Inflammatory macrophage (primary cell): ENCODE measurements at regions not wholly inside any gene's neighbourhood (a gene's known extent, or its start where the extent isn't known, plus 50 kb on each side); places are given as distances from the start of the nearest gene placed in this dataset.

Experiments used
- DNase-seq, 2 donors: peaks; one replicate each; pipeline ENCODE4 v3.0.0-alpha.2; 2020 to 2022

DNA sequence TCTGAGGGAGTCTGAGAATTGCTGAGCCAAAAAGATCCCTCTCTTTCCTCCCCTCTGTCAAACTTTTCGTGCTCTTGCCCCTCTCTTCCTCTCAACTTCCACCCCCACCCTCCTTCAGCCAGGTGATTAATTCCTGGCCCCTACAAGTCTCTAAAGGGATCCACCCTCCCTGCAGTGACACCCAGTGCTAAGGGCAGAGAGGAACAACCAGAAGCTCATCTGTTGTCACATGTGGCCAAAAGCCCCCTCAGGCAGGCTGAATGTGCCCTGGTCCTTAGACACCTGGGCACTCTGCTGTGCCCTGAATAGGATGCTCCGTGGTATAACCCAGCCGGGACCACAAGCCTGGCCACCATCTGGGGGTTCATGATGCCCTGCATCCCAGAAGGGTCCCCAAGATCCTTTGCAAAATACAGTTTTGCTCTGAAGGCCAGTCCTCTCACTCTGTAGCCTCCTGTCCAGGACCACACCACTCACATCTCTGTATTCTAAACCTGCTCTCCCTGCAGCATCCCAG, 234.4 kb downstream of the BCL11A start:
- DNase-seq, result no peak

DNA sequence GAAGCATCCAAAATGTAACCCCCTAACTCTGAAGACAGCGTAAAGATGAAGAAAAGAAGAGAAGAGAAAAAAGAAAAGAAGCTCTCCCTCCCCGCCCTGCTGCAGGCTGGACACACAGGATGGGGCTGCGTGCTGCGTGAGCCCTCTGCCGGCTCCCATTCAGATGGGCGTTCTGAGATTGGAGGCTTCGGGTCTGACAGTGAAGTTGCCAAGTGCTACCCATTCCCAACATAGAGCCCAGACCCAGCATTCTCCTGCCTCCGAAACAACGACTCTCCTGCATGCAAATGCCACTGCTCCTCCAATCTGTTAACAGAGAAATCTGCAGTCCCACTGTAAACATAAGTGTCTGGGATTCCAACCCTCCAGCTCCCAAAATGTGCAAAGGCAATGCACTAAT, 234.9 kb downstream of the BCL11A start:
- DNase-seq, result no peak

DNA sequence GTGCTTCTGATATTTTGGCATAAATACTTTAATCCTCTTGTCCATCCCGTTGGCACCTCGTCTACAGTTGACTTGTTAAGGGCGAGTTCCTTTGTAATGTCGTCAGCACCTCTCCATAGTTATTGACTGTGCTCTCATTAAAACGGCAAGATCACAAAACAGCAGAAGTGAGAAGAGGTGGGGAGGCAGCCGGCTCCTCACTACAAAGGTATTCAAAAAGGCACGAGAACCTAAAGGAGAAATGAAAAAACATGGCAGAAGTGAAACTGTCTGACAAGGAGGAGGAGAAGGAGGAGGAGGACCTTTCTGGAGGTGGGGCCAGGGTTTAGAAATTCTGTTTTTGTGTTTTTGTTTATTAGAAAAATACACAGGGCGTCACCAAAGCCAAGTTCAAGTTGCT, 235.6 kb downstream of the BCL11A start:
- DNase-seq, result peak; percentile 20 to 28

DNA sequence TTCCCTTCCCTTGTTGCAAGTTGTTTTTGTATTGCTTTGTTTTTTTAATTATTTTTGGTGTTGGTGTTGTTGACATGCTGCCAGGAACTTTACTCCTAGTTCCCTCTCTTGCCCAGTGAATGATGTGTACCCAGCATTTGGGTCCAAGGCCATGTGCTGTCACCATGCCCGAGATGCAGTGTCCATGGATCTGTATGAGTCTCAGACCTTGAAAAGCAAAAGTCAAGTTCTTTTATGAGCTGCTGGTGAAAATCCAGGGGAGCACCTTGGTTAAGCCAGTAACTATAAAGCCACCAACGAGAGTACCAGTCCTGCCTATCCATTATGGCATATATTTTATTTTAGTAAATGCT, 236.4 kb downstream of the BCL11A start:
- no peak for DNase-seq

DNA sequence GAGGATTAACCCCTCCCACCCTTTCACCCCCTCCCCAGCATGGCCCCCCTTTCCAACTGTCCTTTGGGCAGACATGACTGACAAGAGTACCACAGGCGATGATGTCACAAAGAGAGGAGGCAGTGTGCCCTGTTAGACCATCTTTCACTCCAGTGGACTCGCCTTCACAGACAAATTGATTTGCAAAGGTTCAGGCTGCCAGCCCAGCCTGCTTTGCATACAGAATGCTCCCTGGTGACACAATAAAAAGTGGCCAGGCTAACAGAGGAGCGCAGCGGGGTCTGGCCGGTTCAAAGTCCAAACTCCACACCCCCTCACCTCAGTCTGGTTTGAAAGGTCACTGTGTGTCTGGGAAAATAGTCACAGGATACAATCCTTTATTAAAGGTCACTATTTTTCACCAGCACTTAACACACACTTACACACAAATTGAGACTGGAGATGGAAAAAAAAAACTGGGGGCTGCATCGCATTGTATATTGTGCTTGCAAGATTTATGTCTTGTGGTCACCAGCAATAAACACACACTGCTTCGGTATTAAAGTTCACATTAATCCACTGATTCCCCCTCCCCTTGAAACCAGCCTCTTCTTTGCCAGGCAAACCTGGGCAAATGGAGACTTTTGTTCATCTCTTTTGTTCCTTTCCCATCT, 236.9 kb downstream of the BCL11A start:
- DNase-seq, result no peak

DNA sequence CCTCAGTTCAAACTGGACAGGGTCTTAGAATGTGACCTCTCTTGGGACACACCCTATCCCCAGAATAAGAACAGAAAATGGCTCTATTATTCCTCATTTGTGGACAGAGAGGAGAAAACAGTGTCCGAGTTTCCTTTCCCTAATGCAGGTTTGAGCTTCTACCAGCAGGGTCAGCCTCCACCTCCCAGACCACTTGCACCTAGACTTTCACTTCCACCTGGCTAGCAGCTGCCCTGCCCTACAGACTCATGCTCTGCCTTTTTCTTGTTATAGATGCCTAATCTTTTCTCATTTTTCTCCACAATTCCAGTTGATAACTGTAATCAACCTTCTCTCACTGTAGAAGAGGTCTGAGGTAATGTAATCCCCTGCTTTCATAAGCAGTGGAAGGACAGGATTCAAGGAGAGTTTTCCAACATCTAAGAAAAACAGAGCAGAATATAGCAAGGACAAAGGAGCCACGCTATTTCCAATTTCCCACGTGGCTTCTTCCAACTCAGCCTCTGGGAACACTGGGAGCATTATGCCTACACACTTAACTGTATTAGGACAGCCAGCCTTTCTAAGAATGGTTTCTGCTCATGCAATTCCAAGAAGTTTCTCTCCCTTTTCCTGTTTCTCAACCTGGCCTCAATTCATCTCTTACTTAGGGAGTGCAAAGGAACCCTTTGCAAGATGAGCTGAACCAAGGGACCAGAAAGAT, 239.8 kb downstream of the BCL11A start:
- DNase-seq, result no peak

DNA sequence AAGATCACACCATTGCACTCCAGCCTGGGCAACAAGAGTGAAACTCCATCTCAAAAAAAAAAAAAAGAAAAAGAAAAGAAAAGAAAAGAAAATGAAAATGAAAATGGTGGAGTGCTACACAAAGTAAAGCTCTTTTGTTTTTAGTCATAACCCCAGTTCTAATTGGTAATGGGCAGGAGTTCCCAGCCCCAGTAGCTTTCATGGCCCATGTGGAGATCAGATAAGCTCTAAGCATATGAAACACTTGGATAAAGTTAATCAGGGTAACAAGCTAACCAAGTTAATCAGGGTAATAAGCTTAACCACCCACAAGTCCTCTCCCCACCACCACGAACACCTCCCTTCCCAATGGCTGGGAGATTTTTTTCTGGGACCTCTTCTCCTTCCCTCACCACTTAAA, 240.8 kb downstream of the BCL11A start:
- DNase-seq, result no peak

DNA sequence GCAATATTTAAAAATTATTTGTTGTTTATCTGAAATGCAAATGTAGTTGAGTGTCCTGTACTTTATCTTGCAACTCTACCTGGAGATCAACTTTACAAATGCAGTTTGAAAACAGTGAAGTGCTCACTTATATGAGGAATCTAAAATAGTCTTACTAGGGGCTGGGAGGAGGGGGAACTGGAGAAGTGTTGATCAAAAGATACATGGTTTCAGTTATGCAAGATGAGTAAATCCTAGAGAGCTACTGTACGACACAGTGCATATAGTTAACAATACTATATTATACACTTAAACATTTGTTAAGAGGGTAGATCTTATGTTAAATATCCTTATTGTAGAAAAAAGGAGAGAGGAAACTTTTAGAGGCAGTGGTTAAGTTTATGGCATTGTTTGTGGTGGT, 241.9 kb downstream of the BCL11A start:
- no peak for DNase-seq

DNA sequence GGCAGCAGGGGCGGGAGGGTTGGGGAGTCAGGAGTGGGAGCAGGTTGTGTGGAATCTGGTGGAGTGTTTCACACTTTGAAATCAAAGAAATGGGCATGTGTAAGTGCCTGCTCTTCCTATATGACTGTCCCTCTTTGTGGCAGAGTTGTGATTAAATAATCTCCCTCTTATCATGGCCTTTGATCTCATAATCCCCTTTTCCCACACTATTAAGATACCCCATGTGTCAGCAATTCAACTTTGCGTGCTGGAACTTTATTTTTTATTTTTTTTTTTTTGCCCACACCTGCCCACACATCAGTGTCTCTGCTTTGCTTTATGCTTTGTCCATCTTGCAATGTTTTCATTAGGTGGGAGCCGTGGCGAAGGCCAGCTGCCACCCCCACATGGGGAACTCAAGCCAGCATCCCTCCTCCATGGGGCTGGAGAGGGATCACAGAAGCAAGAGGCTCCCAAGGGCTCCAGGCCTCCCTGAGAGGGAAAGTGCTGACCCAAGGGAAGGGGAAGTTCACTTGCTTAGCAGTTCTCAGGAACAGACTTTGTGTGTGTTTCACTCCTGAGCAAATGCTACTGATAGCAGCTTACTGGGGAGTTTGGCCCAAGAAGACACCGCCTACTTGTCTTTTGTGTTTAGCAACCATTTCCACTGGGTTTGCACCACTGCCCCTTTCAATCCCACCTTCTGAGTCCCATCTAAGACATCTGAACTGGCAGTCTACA, 243.4 kb downstream of the BCL11A start:
- DNase-seq, result peak; percentile 36 to 46

DNA sequence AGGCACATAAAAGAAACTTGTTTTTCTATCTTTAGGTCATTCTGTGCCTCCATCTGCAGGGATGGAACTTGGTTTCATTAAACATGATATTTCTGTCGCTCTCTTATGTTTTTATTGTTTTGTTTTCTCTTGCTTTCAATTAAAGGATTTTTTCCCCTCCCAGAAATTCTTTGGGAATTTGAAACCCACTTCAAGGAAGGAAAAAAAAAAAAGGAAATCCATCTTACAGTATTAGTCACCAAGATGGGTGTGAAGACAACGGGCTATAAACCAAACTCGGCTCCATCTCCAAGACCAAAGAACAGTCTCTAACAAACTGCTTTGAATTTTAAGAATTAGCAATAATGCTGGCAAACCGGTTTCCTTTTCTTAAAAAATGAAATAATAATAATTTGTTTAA, 244.1 kb downstream of the BCL11A start:
- DNase-seq, result no peak

DNA sequence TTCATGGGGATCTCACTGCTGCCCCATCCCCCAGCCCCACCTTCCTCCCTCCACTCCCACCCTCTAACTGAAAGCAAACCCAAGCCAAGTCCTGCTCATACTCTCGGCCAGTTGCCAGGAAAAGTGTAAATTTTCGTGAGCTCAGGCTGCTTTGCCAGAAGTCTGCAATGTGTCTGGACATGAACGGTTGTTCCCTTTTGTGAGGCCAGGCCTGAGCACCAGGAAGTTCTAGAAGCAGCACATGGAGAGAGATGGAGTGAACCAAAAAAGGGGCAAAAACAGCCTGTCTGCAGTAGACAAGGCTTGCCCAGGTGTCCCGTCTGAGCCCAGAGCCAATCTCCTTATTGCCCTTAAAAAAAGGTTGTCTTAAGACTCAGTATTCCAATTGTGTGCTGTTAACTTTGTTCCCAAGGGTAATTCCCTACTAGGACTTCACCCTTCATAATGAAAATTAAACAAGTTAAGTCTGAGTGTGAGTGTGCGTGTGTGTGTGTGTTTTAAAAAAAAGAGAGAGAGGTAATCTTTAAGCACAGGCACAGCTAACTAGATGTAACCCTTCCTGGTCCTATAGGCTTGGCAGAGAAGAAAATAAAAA, 247.1 kb downstream of the BCL11A start:
- DNase-seq, result peak; percentile 36 to 43

DNA sequence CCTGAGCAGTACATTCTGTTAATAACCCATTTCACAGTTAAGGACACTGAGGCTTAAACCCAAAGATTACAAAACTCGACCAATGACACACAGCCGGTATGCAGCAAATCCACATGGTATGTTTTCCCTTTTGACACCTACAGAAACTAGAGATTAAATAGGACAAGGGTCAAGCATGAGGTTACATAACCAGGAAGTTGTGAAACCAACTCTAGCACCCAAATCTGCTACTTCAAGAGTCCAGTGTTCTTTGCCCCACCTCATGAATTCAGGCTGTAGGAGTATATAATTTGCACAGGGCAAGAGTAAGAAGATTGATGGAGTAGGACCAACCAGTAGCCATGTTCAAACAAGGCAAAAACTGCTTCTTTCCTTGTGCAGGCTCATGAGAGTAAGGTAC, 249.8 kb downstream of the BCL11A start:
- DNase-seq, result peak; percentile 60 to 69

DNA sequence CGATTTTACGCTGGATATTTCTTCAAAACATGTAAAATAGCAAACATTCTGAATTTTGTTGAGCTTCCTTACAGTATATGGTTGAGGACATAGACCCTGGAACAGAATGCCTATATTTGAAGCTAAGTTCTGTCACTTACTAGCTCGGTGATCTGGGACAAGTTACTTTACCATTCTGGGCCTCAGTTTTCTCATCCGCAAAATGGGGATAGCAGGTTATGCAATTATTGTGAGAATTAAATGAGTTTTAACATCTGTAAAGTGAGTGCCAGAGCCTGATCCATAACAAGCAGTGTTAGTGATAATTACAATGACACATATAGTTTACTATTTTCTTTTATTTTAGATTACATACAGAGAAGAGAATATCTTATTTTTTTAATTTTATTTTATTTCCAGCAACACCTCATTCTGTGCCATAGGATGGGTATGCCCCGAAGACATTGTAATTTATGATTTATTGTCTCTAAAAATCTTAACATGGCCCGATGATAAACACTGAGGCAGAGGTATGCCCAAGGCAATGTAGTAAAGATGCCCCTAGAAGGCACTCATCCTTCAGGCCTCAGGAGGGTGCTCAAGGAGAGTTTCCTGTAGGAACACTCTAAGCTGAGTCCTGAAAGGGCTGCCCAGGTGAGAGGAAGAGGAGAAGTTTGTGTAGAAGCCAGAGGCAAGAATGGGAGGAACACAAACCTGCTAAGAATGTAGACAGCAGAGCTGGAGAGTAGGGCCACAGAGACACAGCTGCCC, 250.9 kb downstream of the BCL11A start:
- DNase-seq, result no peak

DNA sequence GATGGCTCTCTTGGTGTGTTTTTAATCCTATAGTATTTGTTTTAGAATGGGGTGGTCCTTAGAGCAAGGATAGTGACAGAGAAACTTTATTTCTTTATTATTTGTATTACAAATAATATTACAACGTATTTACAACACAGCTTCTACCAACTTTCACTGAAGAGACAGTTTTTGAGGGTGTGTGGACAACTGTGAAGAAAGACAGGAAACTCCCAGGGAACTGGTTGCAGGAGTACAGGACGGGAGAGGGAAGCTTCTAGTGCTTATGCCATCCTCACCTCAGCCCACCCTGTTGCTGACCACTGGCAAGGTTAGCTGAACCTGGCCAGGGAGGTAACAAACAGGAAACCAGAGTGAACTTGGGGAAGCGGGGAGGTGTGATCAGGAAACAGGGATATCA, 251.7 kb downstream of the BCL11A start:
- no peak for DNase-seq

DNA sequence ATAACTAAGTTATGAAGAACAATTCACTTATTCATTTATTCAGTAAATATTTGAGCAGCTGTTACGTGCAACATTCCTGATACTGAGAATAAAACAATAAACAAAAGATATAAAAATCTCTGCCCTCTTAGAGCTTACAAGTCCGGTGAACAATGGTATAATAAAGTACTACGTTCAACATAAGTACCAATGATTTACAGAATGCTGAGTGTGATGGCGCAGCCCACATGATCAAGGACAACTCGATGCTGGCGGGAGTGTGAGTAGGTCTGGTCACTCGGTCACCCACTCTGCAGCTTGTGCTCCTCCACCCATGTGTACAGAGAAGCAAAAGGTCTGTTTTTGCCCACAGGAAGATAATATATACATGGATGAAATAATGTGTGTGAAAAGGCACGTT, 254.3 kb downstream of the BCL11A start:
- DNase-seq, result no peak

DNA sequence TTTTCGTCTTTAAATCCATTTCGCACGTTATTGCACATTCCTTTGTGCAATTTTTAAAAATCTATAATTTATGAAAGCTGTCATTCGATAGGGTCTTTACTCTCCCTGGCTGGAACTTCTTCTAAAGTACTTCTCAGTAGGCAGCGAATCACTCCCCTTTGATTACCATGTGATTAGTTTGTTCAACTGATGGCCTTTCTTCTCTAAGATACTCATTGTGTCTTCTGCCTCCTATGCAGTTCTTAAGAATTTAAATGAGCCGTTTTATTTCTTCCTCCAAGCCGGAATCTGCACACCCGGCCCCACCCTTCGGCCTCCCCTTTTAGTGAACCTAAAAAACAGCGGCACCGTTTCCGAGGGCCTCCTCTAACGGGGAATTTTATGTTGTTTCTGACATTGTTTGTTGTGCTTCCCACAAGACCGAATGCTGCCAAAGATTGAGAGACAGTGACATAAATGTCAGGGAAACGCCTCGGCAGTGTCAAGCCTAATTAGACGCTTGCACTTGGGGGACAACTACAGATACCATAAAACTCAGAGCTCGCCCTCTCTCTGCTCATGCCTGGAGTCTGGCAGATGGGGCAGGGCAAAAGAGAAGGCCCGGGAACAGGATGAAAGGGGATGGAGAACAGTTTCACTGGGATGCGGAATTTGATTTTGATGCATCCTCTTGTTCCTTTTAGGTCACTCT, 255.3 kb downstream of the BCL11A start:
- DNase-seq, result no peak

DNA sequence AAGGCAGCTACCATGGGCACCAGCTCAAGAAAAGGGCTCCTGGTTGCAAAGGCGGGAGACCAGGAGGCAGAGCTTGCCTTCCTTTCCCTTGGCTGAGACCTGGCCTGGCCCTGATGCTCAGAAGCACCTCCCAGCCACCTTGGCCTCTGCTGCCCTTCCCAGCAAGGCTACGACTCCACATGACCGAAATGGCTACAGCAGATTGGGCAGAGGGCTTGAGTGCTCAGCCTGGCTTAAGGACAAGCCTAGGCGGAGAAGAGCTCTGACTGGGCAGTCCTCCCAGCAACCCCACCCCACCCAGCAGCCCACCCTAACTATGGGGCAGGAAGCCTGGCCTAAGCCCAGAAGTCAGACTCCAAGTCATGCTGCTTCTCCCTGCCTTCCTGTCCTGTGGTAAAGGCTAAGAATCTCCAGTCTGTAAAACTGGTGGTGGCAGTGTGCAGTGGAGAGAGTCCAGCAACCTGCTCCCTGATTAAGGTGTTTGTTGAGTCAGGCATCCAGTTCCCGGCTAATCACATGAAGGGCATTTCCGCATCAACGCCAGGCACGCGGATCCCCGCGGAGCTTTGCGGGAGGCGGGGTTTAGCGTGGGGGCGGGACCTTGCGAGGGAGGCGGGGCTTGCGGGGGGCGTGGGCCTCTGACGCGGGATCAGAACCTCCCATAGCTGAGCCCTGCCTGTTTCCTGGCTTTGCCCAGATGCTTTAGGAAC, 256.0 kb downstream of the BCL11A start:
- DNase-seq, result no peak

DNA sequence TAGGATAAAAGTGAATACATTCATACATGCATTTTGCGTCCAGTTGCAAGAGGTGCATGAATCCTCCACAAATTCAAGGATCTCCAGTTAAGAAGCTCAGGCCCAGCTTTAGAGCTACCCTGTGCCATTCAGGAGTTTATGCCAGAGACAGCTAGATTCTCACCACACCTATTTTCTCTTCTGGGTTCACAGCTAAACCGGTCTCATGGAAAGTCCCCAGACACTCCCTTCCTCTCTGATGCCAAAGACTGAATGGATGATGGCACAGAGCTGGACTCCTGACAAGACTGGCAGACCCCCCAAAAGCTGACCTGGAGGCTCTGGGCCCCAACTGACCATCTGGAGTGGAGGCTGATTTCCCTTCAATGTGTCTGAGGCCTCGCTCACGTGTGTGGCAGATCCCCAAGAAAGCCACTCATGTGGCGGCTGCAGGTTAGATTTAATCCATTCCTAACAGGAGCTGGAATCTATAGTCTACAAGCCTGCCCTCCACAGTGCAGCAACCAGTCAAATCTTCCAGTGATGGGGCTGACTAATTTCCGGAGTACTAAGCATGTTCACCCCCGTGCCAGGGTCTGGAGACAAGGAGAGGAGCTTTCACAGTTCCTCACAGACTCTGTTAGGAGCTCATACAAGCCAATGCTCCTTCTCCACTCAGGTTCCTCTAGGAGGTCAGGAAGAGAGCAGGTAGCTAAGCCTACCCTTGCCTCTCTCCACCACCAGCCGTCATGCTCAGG, 257.1 kb downstream of the BCL11A start:
- no peak for DNase-seq

DNA sequence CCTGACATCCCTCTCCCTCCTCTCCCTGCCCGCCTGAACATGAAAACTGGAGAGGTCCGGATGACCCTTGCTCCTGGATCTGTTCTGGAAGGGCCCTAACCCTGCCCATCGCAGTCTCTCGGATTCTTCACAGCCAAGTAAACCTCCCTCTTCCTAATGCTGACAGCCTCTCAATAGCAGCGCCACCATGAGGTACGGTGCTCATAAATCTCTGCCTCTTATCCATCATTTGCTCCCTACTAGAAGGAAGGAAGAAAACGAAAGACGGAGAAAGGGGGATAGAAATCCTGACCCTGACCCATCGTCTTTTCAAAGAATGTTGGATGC, 257.9 kb downstream of the BCL11A start:
- DNase-seq, result no peak

DNA sequence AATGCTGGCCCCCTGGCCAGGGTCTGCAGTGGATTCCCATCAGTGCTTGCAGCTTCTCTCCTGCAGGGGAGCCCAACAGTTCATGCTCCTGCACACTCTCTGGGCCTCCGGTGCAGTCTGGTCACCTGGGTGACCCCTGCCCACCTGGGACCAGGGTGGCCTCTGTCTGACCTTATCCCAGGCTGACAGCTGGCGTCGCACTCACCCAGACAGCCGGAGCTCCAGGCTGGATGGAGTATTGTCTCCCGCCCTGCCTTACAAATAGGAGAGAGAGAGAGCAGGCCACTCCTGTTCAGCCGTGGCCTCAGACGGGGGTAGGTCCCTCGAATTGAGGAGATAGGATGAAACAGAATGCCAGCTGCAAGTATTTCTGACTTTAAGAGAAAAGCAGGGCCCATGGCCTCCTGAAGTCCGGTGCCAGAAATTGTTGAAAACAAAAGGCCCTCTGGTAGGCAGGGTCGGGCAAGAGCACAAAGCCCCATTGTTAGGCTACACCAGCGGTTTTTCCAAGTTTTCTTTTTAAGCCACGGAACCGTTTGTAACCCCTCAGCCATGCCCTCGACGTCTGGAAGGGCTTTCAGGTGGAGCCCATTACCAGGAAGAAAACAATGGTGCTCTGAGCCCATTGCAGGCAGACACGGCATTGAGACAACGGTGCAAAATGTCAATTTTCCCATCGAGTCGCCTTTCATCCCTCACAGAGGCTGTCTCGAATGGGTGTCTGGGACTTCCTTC, 258.4 kb downstream of the BCL11A start:
- no peak for DNase-seq
